ENCODE measurements at regions not wholly inside any gene's neighbourhood (a gene's known extent, or its start where the extent isn't known, plus 50 kb on each side); places are given as distances from the start of the nearest gene placed in this dataset.

DNA sequence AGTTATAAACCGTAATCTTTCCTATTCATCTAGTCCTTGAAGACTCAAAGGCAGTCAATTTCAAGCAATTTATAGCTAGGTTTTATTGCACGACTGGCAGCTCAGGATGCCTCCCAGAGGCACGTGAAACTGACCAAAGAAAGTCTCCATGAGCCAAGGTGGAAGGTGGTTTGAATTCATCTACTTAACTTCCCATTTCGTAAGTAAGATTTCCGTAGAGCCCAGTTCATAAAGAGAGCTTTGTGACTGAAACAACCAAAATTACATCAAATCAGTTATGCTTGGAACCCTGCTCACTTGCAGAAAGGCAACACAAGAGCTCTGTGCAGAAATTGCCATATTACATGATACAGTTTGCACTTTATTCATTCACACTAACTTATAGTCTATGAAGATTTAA, 556.0 kb downstream of the TRIML1 start:
- Histone ChIP-seq H3K9ac (ENCODE audit: low read depth in 1 of 2, low read length in 2 of 2) (no peak overlapping the region), H3K9me3 (ENCODE audit: control insufficient read depth in 2 of 2, low read length in 2 of 2) (no peaks in the 10 kb centered on the region), H3K4me3 (ENCODE audit: low read length in 2 of 2) (no peak overlapping the region), H3K27ac (ENCODE audit: low read depth in 2 of 2, low read length in 2 of 2) (no peak overlapping the region), H3K27me3 (ENCODE audit: control insufficient read depth in 2 of 2, insufficient read depth in 2 of 2, low read length in 2 of 2) (no peaks in the 10 kb centered on the region), H3K36me3 (ENCODE audit: control insufficient read depth in 2 of 2, insufficient read depth in 2 of 2, low read length in 2 of 2) (no peaks in the 10 kb centered on the region), H3K4me1 (ENCODE audit: control insufficient read depth in 2 of 2, insufficient read depth in 2 of 2, low read length in 2 of 2) (no peaks in the 10 kb centered on the region)

DNA sequence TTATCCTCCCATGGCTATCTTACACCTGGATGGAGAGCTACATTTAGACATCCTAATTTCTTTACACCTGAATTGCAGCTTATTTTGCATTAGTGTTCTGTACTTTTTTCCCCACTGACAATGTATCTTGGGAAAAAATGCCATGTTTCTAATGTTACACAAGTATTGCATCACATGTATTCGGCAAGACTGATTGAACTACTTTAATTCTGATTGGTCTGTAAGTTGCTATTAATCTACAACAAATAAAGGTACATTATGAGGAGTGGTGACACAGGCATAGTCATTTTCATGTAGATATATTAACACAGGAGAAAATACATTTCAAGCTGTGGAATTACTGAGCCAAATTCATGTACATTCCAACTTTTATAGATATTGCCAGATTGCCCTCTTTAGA, 558.0 kb downstream of the TRIML1 start:
- Histone ChIP-seq H3K9ac (ENCODE audit: low read depth in 1 of 2, low read length in 2 of 2) (no peak overlapping the region), H3K4me3 (ENCODE audit: low read length in 2 of 2) (no peak overlapping the region), H3K27ac (ENCODE audit: low read depth in 2 of 2, low read length in 2 of 2) (no peak overlapping the region), H3K9me3 (ENCODE audit: control insufficient read depth in 2 of 2, low read length in 2 of 2) (no peaks in the 10 kb centered on the region), H3K4me1 (ENCODE audit: control insufficient read depth in 2 of 2, insufficient read depth in 2 of 2, low read length in 2 of 2) (no peaks in the 10 kb centered on the region), H3K27me3 (ENCODE audit: control insufficient read depth in 2 of 2, insufficient read depth in 2 of 2, low read length in 2 of 2) (no peaks in the 10 kb centered on the region), H3K36me3 (ENCODE audit: control insufficient read depth in 2 of 2, insufficient read depth in 2 of 2, low read length in 2 of 2) (no peaks in the 10 kb centered on the region)

DNA sequence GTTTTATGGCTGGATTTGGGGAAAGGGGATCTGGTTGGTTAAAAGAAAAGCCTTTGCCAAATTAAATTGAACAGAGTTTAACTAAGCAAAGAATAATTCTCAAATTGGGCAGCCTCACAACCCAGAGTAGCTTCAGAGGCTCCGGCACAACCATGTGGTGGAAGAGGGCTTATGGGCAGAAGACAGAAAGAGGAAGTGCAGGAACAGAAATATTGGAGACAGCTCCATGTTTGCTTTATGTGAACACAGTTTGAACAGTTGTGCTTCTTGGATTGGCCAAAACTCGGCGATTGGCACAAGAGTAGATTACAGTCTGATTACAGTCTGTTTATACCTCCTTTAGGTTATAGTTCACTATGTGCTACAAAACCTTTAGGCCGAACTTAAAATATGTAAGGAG, 562.7 kb downstream of the TRIML1 start:
- Histone ChIP-seq H3K4me3 (ENCODE audit: low read length in 2 of 2) (no peak overlapping the region), H3K27me3 (ENCODE audit: control insufficient read depth in 2 of 2, insufficient read depth in 2 of 2, low read length in 2 of 2) (no peaks in the 10 kb centered on the region), H3K9ac (ENCODE audit: low read depth in 1 of 2, low read length in 2 of 2) (no peak overlapping the region), H3K4me1 (ENCODE audit: control insufficient read depth in 2 of 2, insufficient read depth in 2 of 2, low read length in 2 of 2) (no peaks in the 10 kb centered on the region), H3K27ac (ENCODE audit: low read depth in 2 of 2, low read length in 2 of 2) (no peak overlapping the region), H3K36me3 (ENCODE audit: control insufficient read depth in 2 of 2, insufficient read depth in 2 of 2, low read length in 2 of 2) (no peaks in the 10 kb centered on the region), H3K9me3 (ENCODE audit: control insufficient read depth in 2 of 2, low read length in 2 of 2) (no peaks in the 10 kb centered on the region)

DNA sequence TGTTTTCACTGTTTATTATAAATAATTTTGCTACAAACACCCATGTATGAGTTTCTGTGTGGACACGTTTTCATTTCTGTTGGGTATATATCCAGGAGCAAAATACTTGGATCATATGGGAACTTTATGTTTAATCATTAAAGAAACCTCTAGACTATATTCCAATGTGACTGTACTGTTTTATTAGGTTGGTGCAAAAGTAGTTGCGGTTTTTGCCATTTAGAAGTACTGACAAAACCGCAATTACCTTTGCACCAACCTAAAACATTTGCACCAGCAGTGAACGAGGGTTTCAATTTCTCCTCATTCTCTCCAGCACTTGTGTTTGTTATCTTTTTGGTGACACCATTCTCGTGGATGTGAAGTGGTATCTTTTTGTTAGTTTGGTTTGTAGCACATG, 565.0 kb downstream of the TRIML1 start:
- H3K4me1 ChIP-seq (ENCODE audit: control insufficient read depth in 2 of 2, insufficient read depth in 2 of 2, low read length in 2 of 2) = no peaks in the 10 kb centered on the region
- H3K27me3 ChIP-seq (ENCODE audit: control insufficient read depth in 2 of 2, insufficient read depth in 2 of 2, low read length in 2 of 2) = no peaks in the 10 kb centered on the region
- no peaks in the 10 kb centered on the region for H3K9me3 ChIP-seq (ENCODE audit: control insufficient read depth in 2 of 2, low read length in 2 of 2)
- H3K36me3 ChIP-seq (ENCODE audit: control insufficient read depth in 2 of 2, insufficient read depth in 2 of 2, low read length in 2 of 2) = no peaks in the 10 kb centered on the region
- no peak overlapping the region for H3K4me3 ChIP-seq (ENCODE audit: low read length in 2 of 2)
- no peak overlapping the region for H3K9ac ChIP-seq (ENCODE audit: low read depth in 1 of 2, low read length in 2 of 2)
- no peak overlapping the region for H3K27ac ChIP-seq (ENCODE audit: low read depth in 2 of 2, low read length in 2 of 2)

DNA sequence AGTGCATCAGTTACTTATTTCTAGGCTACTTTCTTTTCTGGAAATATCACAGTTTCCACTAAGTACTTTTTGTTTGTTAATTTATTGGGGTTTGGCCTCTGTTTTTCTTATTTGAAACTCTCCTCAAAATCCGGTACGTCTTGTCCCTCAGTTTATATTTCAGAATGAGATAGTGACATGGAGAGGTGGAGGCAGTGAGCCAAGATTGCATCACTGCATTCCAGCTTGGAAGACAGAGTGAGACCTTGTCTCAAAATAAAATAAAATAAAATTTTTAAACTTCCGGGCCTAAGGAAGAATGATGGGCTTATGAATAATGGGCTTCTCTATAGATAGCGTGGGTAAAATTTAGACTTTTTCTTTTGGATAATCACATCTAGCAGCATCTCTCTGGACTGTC, 567.8 kb downstream of the TRIML1 start:
- no peaks in the 10 kb centered on the region for H3K27me3 ChIP-seq (ENCODE audit: control insufficient read depth in 2 of 2, insufficient read depth in 2 of 2, low read length in 2 of 2)
- no peaks in the 10 kb centered on the region for H3K4me1 ChIP-seq (ENCODE audit: control insufficient read depth in 2 of 2, insufficient read depth in 2 of 2, low read length in 2 of 2)
- H3K36me3 ChIP-seq (ENCODE audit: control insufficient read depth in 2 of 2, insufficient read depth in 2 of 2, low read length in 2 of 2) = no peaks in the 10 kb centered on the region
- H3K27ac ChIP-seq (ENCODE audit: low read depth in 2 of 2, low read length in 2 of 2) = no peak overlapping the region
- H3K9me3 ChIP-seq (ENCODE audit: control insufficient read depth in 2 of 2, low read length in 2 of 2) = no peaks in the 10 kb centered on the region
- H3K9ac ChIP-seq (ENCODE audit: low read depth in 1 of 2, low read length in 2 of 2) = no peak overlapping the region
- H3K4me3 ChIP-seq (ENCODE audit: low read length in 2 of 2) = no peak overlapping the region

DNA sequence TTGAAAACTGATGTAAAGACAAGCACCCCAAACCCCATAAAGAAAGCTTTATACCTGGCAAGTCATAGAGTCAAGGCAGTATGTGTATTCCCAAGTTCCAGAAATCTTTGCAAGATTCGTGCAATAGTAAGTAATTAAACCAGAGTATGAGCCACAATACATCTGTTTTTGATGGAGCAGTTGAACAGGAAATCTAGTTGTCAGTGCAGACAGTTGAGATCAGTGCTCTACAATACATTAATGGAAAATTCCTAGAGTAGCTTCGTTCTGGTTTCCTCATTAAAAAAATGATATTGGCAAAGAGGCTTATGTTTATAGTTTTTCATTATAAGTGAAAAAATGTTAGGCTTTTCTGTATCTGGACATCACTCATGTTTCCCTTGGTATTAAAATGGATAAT, 575.3 kb downstream of the TRIML1 start:
- no peaks in the 10 kb centered on the region for H3K36me3 ChIP-seq (ENCODE audit: control insufficient read depth in 2 of 2, insufficient read depth in 2 of 2, low read length in 2 of 2)
- H3K4me1 ChIP-seq (ENCODE audit: control insufficient read depth in 2 of 2, insufficient read depth in 2 of 2, low read length in 2 of 2) = no peaks in the 10 kb centered on the region
- H3K9ac ChIP-seq (ENCODE audit: low read depth in 1 of 2, low read length in 2 of 2) = no peak overlapping the region
- H3K27me3 ChIP-seq (ENCODE audit: control insufficient read depth in 2 of 2, insufficient read depth in 2 of 2, low read length in 2 of 2) = no peaks in the 10 kb centered on the region
- no peak overlapping the region for H3K4me3 ChIP-seq (ENCODE audit: low read length in 2 of 2)
- no peak overlapping the region for H3K27ac ChIP-seq (ENCODE audit: low read depth in 2 of 2, low read length in 2 of 2)
- H3K9me3 ChIP-seq (ENCODE audit: control insufficient read depth in 2 of 2, low read length in 2 of 2) = peaks cover 0 to 5% of the 10 kb centered on the region in 2 donors

DNA sequence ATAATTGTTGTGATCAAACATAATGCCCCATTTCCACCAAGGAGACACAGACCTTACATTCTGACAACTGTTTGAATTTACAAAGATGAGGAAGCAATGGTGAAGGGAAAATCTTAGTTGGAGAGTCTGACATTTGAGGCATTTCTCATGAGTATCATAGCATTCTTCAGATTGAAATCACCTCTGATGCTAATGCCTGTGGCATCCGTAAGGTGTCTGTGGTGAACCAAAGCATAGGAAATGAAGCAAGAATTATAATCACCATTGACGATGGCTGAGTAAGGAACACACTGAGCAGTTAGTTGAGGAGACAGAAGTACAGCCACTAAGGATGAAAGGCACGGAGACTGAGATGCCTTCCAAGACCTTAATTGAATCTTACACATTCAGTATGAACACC, 575.7 kb downstream of the TRIML1 start:
- Histone ChIP-seq H3K36me3 (ENCODE audit: control insufficient read depth in 2 of 2, insufficient read depth in 2 of 2, low read length in 2 of 2) (no peaks in the 10 kb centered on the region), H3K4me3 (ENCODE audit: low read length in 2 of 2) (no peak overlapping the region), H3K27me3 (ENCODE audit: control insufficient read depth in 2 of 2, insufficient read depth in 2 of 2, low read length in 2 of 2) (no peaks in the 10 kb centered on the region), H3K9ac (ENCODE audit: low read depth in 1 of 2, low read length in 2 of 2) (no peak overlapping the region), H3K4me1 (ENCODE audit: control insufficient read depth in 2 of 2, insufficient read depth in 2 of 2, low read length in 2 of 2) (no peaks in the 10 kb centered on the region), H3K27ac (ENCODE audit: low read depth in 2 of 2, low read length in 2 of 2) (no peak overlapping the region), H3K9me3 (ENCODE audit: control insufficient read depth in 2 of 2, low read length in 2 of 2) (peaks cover 0 to 5% of the 10 kb centered on the region in 2 donors)

DNA sequence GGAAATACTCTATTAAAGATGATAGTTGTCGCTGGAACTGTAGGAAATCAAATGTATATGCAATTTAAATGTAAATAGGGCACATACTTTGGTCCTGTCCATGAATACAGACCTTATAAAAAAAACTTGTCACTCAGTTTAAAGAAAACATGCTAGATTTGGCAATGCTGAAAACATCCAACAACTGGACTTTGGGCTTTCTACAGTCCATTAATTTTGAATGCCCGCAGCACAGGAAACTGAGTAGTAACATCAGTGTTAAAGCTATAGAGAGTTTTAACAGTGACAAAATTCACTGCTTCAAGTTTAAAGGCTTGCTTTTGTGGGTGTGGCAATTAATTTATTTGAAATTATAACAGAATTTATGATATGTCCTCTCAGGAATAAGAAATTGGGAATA, 578.4 kb downstream of the TRIML1 start:
- no peaks in the 10 kb centered on the region for H3K27me3 ChIP-seq (ENCODE audit: control insufficient read depth in 2 of 2, insufficient read depth in 2 of 2, low read length in 2 of 2)
- H3K36me3 ChIP-seq (ENCODE audit: control insufficient read depth in 2 of 2, insufficient read depth in 2 of 2, low read length in 2 of 2) = no peaks in the 10 kb centered on the region
- no peak overlapping the region for H3K27ac ChIP-seq (ENCODE audit: low read depth in 2 of 2, low read length in 2 of 2)
- H3K9ac ChIP-seq (ENCODE audit: low read depth in 1 of 2, low read length in 2 of 2) = no peak overlapping the region
- H3K9me3 ChIP-seq (ENCODE audit: control insufficient read depth in 2 of 2, low read length in 2 of 2) = peaks cover 0 to 5% of the 10 kb centered on the region in 2 donors
- H3K4me1 ChIP-seq (ENCODE audit: control insufficient read depth in 2 of 2, insufficient read depth in 2 of 2, low read length in 2 of 2) = no peaks in the 10 kb centered on the region
- H3K4me3 ChIP-seq (ENCODE audit: low read length in 2 of 2) = no peak overlapping the region

DNA sequence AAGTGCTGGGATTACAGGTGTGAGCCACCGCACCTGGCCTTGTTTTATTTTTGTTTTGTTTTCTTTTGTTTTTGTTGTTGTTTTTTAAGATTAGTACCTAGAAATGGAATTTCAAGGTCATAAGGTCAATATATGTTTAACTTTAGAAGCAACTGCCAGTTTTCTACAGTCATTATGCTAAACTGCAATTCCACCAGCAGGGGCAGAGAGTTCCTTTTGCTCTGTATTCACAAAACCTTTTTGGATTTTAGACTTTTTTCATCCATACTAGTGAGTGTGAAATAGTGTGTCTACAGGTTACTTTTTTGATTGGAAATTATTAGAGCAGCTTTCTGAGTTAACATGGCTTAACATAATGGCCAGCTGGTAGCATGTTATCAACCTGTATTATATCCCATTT, 580.6 kb downstream of the TRIML1 start:
- Histone ChIP-seq H3K9ac (ENCODE audit: low read depth in 1 of 2, low read length in 2 of 2) (no peak overlapping the region), H3K36me3 (ENCODE audit: control insufficient read depth in 2 of 2, insufficient read depth in 2 of 2, low read length in 2 of 2) (no peaks in the 10 kb centered on the region), H3K27ac (ENCODE audit: low read depth in 2 of 2, low read length in 2 of 2) (no peak overlapping the region), H3K4me1 (ENCODE audit: control insufficient read depth in 2 of 2, insufficient read depth in 2 of 2, low read length in 2 of 2) (no peaks in the 10 kb centered on the region), H3K9me3 (ENCODE audit: control insufficient read depth in 2 of 2, low read length in 2 of 2) (peaks cover 0 to 2% of the 10 kb centered on the region in 2 donors), H3K4me3 (ENCODE audit: low read length in 2 of 2) (no peak overlapping the region), H3K27me3 (ENCODE audit: control insufficient read depth in 2 of 2, insufficient read depth in 2 of 2, low read length in 2 of 2) (no peaks in the 10 kb centered on the region)

DNA sequence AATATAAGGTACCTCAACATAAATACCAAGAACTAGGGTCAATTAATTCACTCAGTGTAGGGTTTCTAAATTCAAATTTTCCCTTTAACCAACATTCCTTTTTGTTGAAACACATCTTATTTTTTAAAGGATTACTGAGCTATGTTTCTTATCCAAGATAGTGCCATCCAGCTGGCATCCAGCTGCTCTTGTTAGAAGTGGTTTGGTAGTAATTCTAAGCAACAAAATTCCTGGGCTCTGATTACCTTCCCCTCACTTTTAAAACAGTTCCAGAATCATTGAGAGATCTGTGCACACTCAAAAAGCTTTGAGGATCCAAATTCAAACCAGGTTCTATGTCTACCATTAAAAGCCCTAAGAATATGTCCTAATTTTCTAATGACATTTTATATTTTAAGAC, 583.7 kb downstream of the TRIML1 start:
- H3K4me1 ChIP-seq (ENCODE audit: control insufficient read depth in 2 of 2, insufficient read depth in 2 of 2, low read length in 2 of 2) = no peaks in the 10 kb centered on the region
- no peak overlapping the region for H3K27ac ChIP-seq (ENCODE audit: low read depth in 2 of 2, low read length in 2 of 2)
- H3K27me3 ChIP-seq (ENCODE audit: control insufficient read depth in 2 of 2, insufficient read depth in 2 of 2, low read length in 2 of 2) = no peaks in the 10 kb centered on the region
- H3K9me3 ChIP-seq (ENCODE audit: control insufficient read depth in 2 of 2, low read length in 2 of 2) = no peaks in the 10 kb centered on the region
- no peak overlapping the region for H3K4me3 ChIP-seq (ENCODE audit: low read length in 2 of 2)
- no peaks in the 10 kb centered on the region for H3K36me3 ChIP-seq (ENCODE audit: control insufficient read depth in 2 of 2, insufficient read depth in 2 of 2, low read length in 2 of 2)
- H3K9ac ChIP-seq (ENCODE audit: low read depth in 1 of 2, low read length in 2 of 2) = no peak overlapping the region

DNA sequence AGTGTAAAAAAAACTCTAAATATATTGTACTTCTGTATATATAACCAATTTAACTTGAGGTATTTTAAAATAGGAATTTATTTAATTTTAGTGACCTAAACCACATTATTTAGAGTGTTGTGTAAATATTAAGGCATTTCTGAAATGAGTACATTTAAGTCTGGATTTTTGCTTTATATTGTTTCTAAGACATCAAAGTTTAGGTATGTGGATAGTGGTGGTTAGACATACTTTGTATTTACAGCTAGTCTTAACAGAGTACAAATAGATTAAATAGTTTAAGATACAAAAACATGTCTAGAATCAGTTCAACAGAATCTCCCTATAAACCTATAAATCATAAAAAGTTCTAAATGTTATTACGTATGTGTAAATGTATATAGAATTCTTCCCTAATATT, 588.5 kb downstream of the TRIML1 start:
- no peaks in the 10 kb centered on the region for H3K4me1 ChIP-seq (ENCODE audit: control insufficient read depth in 2 of 2, insufficient read depth in 2 of 2, low read length in 2 of 2)
- no peak overlapping the region for H3K4me3 ChIP-seq (ENCODE audit: low read length in 2 of 2)
- no peaks in the 10 kb centered on the region for H3K9me3 ChIP-seq (ENCODE audit: control insufficient read depth in 2 of 2, low read length in 2 of 2)
- no peaks in the 10 kb centered on the region for H3K36me3 ChIP-seq (ENCODE audit: control insufficient read depth in 2 of 2, insufficient read depth in 2 of 2, low read length in 2 of 2)
- no peak overlapping the region for H3K9ac ChIP-seq (ENCODE audit: low read depth in 1 of 2, low read length in 2 of 2)
- no peak overlapping the region for H3K27ac ChIP-seq (ENCODE audit: low read depth in 2 of 2, low read length in 2 of 2)
- H3K27me3 ChIP-seq (ENCODE audit: control insufficient read depth in 2 of 2, insufficient read depth in 2 of 2, low read length in 2 of 2) = no peaks in the 10 kb centered on the region

Data from mucosa of rectum (tissue), 2 donors.